ENCODE measurements at regions not wholly inside any gene's neighbourhood (a gene's known extent, or its start where the extent isn't known, plus 50 kb on each side); places are given as distances from the start of the nearest gene placed in this dataset.

DNA sequence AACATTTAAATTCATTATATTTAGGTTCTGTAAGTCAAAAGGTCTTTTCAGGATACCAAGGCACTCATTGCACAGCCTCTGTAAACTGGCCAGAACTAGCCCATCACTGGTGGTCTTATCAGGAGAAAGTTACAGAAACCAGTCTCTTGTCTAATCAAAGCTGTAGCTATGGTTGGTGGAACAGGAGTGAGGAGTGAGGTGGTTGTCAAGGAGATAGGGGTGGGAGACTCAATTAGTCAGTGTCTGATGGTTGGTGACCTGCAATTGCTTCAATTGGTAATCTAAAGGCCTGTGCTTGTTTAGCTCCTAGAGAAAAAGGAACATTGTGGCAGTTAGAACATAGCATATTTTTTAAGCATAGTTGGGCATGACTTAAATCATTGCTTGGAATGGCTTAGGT, 458.6 kb upstream of the CDH2 start:
- no peak overlapping the region for H3K4me3 Mint-ChIP-seq (ENCODE audit: unreplicated experiment)
- POLR2A ChIA-PET = no interaction called here
- Histone ChIP-seq H3K36me3 (ENCODE audit: control insufficient read depth, insufficient read depth, low read length) (no peaks in the 10 kb centered on the region), H3K9me3 (no peaks in the 10 kb centered on the region), H3K4me3 (ENCODE audit: low read depth, low read length) (no peak overlapping the region), H3K4me1 (no peaks in the 10 kb centered on the region), H3K27me3 (replicated peaks; ENCODE audit: control insufficient read depth, insufficient read depth, low read length) (no peaks in the 10 kb centered on the region)
- CTCF ChIA-PET = no interaction called here
- no peak overlapping the region for H3K27ac Mint-ChIP-seq (ENCODE audit: unreplicated experiment)
- BruUV-seq (replicated peaks) = no TSS peak
- H3K4me1 Mint-ChIP-seq (ENCODE audit: low read depth, unreplicated experiment) = no peaks in the 10 kb centered on the region
- H3K27me3 Mint-ChIP-seq (ENCODE audit: insufficient read depth, unreplicated experiment) = no peaks in the 10 kb centered on the region
- H3K36me3 Mint-ChIP-seq (ENCODE audit: insufficient read depth, unreplicated experiment) = no peaks in the 10 kb centered on the region
- H3K9me3 Mint-ChIP-seq (ENCODE audit: unreplicated experiment) = no peaks in the 10 kb centered on the region
- intact Hi-C loops (cut with micrococcal nuclease; ENCODE audit: unreplicated experiment) = no loop called here
- TF ChIP-seq, protein P1, sequence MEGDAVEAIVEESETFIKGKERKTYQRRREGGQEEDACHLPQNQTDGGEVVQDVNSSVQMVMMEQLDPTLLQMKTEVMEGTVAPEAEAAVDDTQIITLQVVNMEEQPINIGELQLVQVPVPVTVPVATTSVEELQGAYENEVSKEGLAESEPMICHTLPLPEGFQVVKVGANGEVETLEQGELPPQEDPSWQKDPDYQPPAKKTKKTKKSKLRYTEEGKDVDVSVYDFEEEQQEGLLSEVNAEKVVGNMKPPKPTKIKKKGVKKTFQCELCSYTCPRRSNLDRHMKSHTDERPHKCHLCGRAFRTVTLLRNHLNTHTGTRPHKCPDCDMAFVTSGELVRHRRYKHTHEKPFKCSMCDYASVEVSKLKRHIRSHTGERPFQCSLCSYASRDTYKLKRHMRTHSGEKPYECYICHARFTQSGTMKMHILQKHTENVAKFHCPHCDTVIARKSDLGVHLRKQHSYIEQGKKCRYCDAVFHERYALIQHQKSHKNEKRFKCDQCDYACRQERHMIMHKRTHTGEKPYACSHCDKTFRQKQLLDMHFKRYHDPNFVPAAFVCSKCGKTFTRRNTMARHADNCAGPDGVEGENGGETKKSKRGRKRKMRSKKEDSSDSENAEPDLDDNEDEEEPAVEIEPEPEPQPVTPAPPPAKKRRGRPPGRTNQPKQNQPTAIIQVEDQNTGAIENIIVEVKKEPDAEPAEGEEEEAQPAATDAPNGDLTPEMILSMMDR (IDR thresholded peaks at IDR 0.05; ENCODE audit: insufficient read depth in 1 of 2, low read depth in 1 of 2, low read length in 1 of 2, severe bottlenecking in 1 of 2, unreplicated experiment in 1 of 2) = no peak
- no peak for DNase-seq

GRCh38 chr18:28626756-28627155, 449.8 kb upstream of the CDH2 start:
- Mint-ChIP-seq H3K36me3 (ENCODE audit: insufficient read depth, unreplicated experiment) (no peaks in the 10 kb centered on the region), H3K4me1 (ENCODE audit: low read depth, unreplicated experiment) (no peaks in the 10 kb centered on the region)
- TF ChIP-seq, protein P1 (IDR thresholded peaks at IDR 0.05; ENCODE audit: insufficient read depth in 1 of 2, low read depth in 1 of 2, low read length in 1 of 2, severe bottlenecking in 1 of 2, unreplicated experiment in 1 of 2) = no peak

GRCh38 chr18:28607991-28608390, 431.1 kb upstream of the CDH2 start:
- TF ChIP-seq, protein P1 (IDR thresholded peaks at IDR 0.05; ENCODE audit: insufficient read depth in 1 of 2, low read depth in 1 of 2, low read length in 1 of 2, severe bottlenecking in 1 of 2, unreplicated experiment in 1 of 2) = no peak
- Histone ChIP-seq H3K9me3 (no peaks in the 10 kb centered on the region), H3K4me3 (ENCODE audit: low read depth, low read length) (no peak overlapping the region), H3K4me1 (no peaks in the 10 kb centered on the region), H3K36me3 (ENCODE audit: control insufficient read depth, insufficient read depth, low read length) (no peaks in the 10 kb centered on the region), H3K27me3 (replicated peaks; ENCODE audit: control insufficient read depth, insufficient read depth, low read length) (no peaks in the 10 kb centered on the region)
- ChIA-PET CTCF (no interaction called here), POLR2A (no interaction called here)
- Mint-ChIP-seq H3K36me3 (ENCODE audit: insufficient read depth, unreplicated experiment) (no peaks in the 10 kb centered on the region), H3K9me3 (ENCODE audit: unreplicated experiment) (no peaks in the 10 kb centered on the region), H3K27me3 (ENCODE audit: insufficient read depth, unreplicated experiment) (no peaks in the 10 kb centered on the region), H3K4me3 (ENCODE audit: unreplicated experiment) (no peak overlapping the region), H3K4me1 (ENCODE audit: low read depth, unreplicated experiment) (no peaks in the 10 kb centered on the region), H3K27ac (ENCODE audit: unreplicated experiment) (no peak overlapping the region)
- no peak for DNase-seq
- intact Hi-C loops (cut with micrococcal nuclease; ENCODE audit: unreplicated experiment) = no loop called here
- BruUV-seq (replicated peaks) = no TSS peak

More at GRCh38 chr18:28626756-28627155, 449.8 kb upstream of the CDH2 start:
- intact Hi-C loops (cut with micrococcal nuclease; ENCODE audit: unreplicated experiment) = no loop called here
- no peaks in the 10 kb centered on the region for H3K9me3 ChIP-seq
- Mint-ChIP-seq H3K9me3 (ENCODE audit: unreplicated experiment) (no peaks in the 10 kb centered on the region), H3K27ac (ENCODE audit: unreplicated experiment) (no peak overlapping the region), H3K27me3 (ENCODE audit: insufficient read depth, unreplicated experiment) (peaks cover 2% of the 10 kb centered on the region), H3K4me3 (ENCODE audit: unreplicated experiment) (no peak overlapping the region)
- H3K27me3 ChIP-seq (replicated peaks; ENCODE audit: control insufficient read depth, insufficient read depth, low read length) = no peaks in the 10 kb centered on the region
- no TSS peak for BruUV-seq (replicated peaks)
- ChIA-PET POLR2A (no interaction called here), CTCF (no interaction called here)
- H3K36me3 ChIP-seq (ENCODE audit: control insufficient read depth, insufficient read depth, low read length) = no peaks in the 10 kb centered on the region
- no peak for DNase-seq
- no peaks in the 10 kb centered on the region for H3K4me1 ChIP-seq
- H3K4me3 ChIP-seq (ENCODE audit: low read depth, low read length) = no peak overlapping the region
